ENCODE measurements at regions not wholly inside any gene's neighbourhood (a gene's known extent, or its start where the extent isn't known, plus 50 kb on each side); places are given as distances from the start of the nearest gene placed in this dataset.

- TF ChIP-seq, protein P1, sequence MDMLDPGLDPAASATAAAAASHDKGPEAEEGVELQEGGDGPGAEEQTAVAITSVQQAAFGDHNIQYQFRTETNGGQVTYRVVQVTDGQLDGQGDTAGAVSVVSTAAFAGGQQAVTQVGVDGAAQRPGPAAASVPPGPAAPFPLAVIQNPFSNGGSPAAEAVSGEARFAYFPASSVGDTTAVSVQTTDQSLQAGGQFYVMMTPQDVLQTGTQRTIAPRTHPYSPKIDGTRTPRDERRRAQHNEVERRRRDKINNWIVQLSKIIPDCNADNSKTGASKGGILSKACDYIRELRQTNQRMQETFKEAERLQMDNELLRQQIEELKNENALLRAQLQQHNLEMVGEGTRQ (IDR thresholded peaks at IDR 0.05; ENCODE audit: low read depth, low read length), result no peak
- TF ChIP-seq BHLHE40 (IDR thresholded peaks at IDR 0.05; ENCODE audit: low read depth, low read length), result no peak
- no peak for TF ChIP-seq POLR2A (IDR thresholded peaks at IDR 0.05; ENCODE audit: low read depth, low read length)
- no peak for TF ChIP-seq CEBPB (IDR thresholded peaks at IDR 0.05; ENCODE audit: low read depth, low read length)
- TF ChIP-seq, protein P2, sequence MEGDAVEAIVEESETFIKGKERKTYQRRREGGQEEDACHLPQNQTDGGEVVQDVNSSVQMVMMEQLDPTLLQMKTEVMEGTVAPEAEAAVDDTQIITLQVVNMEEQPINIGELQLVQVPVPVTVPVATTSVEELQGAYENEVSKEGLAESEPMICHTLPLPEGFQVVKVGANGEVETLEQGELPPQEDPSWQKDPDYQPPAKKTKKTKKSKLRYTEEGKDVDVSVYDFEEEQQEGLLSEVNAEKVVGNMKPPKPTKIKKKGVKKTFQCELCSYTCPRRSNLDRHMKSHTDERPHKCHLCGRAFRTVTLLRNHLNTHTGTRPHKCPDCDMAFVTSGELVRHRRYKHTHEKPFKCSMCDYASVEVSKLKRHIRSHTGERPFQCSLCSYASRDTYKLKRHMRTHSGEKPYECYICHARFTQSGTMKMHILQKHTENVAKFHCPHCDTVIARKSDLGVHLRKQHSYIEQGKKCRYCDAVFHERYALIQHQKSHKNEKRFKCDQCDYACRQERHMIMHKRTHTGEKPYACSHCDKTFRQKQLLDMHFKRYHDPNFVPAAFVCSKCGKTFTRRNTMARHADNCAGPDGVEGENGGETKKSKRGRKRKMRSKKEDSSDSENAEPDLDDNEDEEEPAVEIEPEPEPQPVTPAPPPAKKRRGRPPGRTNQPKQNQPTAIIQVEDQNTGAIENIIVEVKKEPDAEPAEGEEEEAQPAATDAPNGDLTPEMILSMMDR (conservative IDR thresholded peaks at IDR 0.05; ENCODE audit: low read depth, low read length), result no peak
- no peak for TF ChIP-seq RCOR1 (IDR thresholded peaks at IDR 0.05; ENCODE audit: insufficient replicate concordance, low read length)
- no peak for TF ChIP-seq NFE2L2 (IDR thresholded peaks at IDR 0.05; ENCODE audit: low read depth, low read length)
Measured at GRCh38 chr6:10170816-10171215, 244.1 kb downstream of the TFAP2A start.
